AG09309 (cell line): ENCODE measurements at regions not wholly inside any gene's neighbourhood (a gene's known extent, or its start where the extent isn't known, plus 50 kb on each side); places are given as distances from the start of the nearest gene placed in this dataset.

Experiments
- DNase-seq: peaks from one replicate; pipeline ENCODE4 v3.0.0-alpha.2; 2010; ENCODE audit warnings: low read depth
- H3K4me3 ChIP-seq: 2 replicates; pipeline ENCODE4 v1.5.1; 2011; ENCODE audit warnings: mild to moderate bottlenecking, low read depth, low read length, moderate library complexity; ENCODE audit not compliant: control insufficient read depth
- CTCF ChIP-seq: IDR thresholded peaks from 2 replicates; pipeline ENCODE4 v1.5.1; 2011; ENCODE audit warnings: mild to moderate bottlenecking, low read depth, low read length, inconsistent platforms; ENCODE audit not compliant: insufficient read depth, control insufficient read depth; ENCODE audit errors: missing control alignments

DNA sequence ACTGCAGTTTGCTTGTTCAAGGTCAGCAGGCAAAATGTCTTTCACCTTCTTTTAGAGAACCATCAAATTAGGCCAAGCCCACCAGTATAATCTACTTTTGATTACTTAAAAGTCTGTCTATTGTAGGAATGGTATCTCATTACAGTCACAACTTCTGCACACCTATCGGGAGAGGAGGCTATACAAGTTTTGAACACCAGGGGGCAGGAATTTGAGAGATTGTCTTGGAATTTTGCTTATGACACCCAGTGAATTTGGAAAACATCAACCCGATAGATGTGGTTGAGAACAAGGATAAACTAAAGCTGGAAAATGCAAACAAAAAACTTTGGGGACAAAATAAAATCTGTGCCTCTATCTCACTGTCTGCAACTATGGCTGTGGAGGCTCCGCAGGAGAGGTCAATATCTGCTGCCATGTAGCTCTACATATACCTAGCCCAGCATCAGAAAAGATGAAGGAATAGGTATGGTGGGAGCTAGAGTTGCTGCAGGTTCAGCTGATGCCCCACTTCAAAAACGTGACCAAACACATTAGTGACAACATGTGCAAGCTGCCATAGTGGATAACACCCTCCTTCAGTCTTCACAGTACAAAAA lies 1299.2 kb upstream of the SPRY2 start:
- no peak overlapping the region for H3K4me3 ChIP-seq
- DNase-seq: no peak
- no peak for TF ChIP-seq CTCF

- TF ChIP-seq CTCF: no peak
- no peak overlapping the region for H3K4me3 ChIP-seq
- no peak for DNase-seq
Observed at GRCh38 chr13:81637457-81637856, 1296.5 kb upstream of the SPRY2 start.

DNA sequence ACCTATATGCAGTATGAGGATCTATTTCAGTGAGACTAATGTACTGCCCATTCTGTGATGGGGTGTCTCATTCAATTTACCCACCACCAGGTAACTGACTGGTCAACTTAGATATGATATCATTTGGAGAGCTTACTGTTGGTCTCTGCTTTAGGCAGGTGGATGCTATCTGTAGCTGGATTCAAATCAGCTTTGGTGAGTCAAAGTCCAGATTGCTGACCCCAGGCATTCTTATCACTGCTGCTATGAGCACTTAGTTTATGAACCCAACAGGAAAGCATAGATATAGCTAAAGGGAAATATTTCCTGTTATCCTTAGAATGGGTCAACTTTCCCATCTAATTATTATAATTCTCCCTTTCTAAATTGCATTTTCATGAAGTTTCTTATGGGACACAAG lies 1295.2 kb upstream of the SPRY2 start:
- DNase-seq: no peak
- no peak overlapping the region for H3K4me3 ChIP-seq
- no peak for TF ChIP-seq CTCF

GRCh38 chr13:81615031-81615430 lies 1274.1 kb upstream of the SPRY2 start:
- no peak overlapping the region for H3K4me3 ChIP-seq
- no peak for TF ChIP-seq CTCF
- no peak for DNase-seq

DNA sequence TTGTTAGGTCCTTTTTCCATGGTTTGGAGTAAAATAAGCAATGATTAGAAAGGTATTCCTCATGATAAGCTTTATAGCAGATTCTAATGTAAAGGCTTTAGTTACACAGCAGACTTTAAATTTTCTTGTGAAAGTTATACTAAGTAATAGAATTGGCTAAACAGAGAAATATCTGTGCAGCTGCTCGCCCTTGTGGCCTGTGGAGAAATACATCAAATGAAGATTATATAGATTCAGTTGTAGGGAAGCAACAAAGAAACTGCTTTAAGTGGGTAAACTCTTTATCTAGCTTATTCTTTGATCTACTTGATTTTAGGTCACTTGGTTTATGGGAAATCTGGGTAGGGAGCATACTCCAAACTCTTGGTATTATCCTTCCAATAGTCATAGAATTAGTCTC lies 1269.7 kb upstream of the SPRY2 start:
- no peak overlapping the region for H3K4me3 ChIP-seq
- TF ChIP-seq CTCF: no peak

DNA sequence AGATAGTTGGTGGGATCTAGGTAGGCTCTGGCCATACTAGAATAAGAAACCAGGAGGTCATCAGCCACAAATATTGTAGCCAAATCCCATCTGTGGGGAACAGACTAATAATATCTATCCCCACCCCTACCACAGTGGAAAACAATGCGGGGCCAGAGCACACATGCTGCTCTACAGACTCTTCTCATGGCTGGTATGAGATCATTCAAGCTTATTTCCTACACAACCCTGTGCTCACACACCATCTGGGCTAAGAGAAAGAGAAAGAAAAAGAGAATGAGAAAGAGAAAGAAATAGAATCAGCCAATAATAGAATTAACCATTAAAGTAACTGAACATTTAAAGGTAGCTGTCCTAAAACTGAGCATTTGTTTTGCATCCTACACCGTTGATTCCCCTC lies 1268.4 kb upstream of the SPRY2 start:
- DNase-seq: no peak
- no peak for TF ChIP-seq CTCF

More for the DNA sequence above, 1269.7 kb upstream of the SPRY2 start:
- DNase-seq: no peak

GRCh38 chr13:81606074-81606473 lies 1265.1 kb upstream of the SPRY2 start:
- no peak for DNase-seq
- H3K4me3 ChIP-seq: no peak overlapping the region
- TF ChIP-seq CTCF: no peak

More for the DNA sequence above, 1268.4 kb upstream of the SPRY2 start:
- no peak overlapping the region for H3K4me3 ChIP-seq
